GM10248 (cell line): ENCODE measurements at regions not wholly inside any gene's neighbourhood (a gene's known extent, or its start where the extent isn't known, plus 50 kb on each side); places are given as distances from the start of the nearest gene placed in this dataset.
"Not testable (repeated sequence)": the region's sequence is repeated elsewhere in the genome, so short reads cannot be mapped to it uniquely, and the experiment has no call there.

Experiments used
- CTCF ChIA-PET: fragments of 300-600 bp; sonication (Branson Sonifier 250); formaldehyde crosslinking; extraction: SDS; loops from one replicate; lab custom pipeline; 2021; ENCODE audit warnings: antibody characterized with exemption; lab: Yijun Ruan, JAX
- POLR2A ChIA-PET: fragments of 350-650 bp; sonication (Branson Sonifier 250); formaldehyde crosslinking; extraction: SDS; loops from one replicate; lab custom pipeline; 2020; ENCODE audit warnings: antibody characterized with exemption; lab: Yijun Ruan, JAX
- DNase-seq: peaks from one replicate; pipeline ENCODE4 v3.0.0; 2012; ENCODE audit errors: extremely low spot score
- TF ChIP-seq, protein P1 (sequence below): IDR thresholded peaks from 2 replicates; pipeline ENCODE4 v1.5.1; 2012; ENCODE audit warnings: mild to moderate bottlenecking, low read depth; ENCODE audit errors: extremely low read depth, missing control alignments, control extremely low read depth

DNA sequence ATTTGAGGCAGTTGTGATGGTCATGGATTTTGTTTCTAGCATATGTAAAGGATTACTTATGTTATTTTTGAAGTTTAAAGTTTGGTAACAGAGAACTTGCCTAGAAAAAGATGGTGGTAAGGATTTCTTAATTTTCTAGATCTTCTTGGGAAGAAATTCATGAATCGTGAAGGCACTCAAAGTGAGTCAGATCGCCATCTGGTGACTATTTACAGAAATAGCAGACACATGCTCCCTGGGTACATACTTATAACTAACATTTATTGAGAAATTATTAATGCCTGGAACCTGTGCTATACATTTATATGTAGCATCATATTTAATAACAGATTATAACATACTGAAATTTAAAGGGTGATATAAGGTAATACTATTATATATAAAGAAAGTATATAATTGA, 299.7 kb downstream of the IZUMO3 start:
- TF ChIP-seq, protein P1, sequence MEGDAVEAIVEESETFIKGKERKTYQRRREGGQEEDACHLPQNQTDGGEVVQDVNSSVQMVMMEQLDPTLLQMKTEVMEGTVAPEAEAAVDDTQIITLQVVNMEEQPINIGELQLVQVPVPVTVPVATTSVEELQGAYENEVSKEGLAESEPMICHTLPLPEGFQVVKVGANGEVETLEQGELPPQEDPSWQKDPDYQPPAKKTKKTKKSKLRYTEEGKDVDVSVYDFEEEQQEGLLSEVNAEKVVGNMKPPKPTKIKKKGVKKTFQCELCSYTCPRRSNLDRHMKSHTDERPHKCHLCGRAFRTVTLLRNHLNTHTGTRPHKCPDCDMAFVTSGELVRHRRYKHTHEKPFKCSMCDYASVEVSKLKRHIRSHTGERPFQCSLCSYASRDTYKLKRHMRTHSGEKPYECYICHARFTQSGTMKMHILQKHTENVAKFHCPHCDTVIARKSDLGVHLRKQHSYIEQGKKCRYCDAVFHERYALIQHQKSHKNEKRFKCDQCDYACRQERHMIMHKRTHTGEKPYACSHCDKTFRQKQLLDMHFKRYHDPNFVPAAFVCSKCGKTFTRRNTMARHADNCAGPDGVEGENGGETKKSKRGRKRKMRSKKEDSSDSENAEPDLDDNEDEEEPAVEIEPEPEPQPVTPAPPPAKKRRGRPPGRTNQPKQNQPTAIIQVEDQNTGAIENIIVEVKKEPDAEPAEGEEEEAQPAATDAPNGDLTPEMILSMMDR: peak; percentile 20
- POLR2A ChIA-PET: no interaction called here

DNA sequence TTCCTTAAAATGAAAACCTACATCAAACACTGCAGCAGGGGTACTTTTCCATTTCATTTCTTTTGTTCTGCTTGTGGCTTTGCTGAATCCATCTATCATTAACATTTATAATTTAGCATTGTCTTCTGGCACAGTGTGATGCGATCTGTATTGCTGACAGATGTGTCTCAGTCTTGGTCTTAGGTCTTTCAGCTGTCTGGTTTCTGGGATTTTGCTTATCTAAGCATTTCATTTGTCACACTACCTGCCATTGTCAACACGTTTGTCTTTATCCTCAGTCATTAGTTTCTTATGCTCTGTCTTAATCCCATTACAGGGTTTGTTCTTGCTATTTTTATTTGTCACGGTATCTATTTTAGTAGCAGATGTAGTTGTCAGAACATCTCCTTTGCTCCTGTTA, 303.1 kb downstream of the IZUMO3 start:
- POLR2A ChIA-PET: no interaction called here
- DNase-seq: no peak
- TF ChIP-seq, protein P1: no peak
- CTCF ChIA-PET: no interaction called here

More for the DNA sequence above, 299.7 kb downstream of the IZUMO3 start:
- CTCF ChIA-PET: no interaction called here
- no peak for DNase-seq

DNA sequence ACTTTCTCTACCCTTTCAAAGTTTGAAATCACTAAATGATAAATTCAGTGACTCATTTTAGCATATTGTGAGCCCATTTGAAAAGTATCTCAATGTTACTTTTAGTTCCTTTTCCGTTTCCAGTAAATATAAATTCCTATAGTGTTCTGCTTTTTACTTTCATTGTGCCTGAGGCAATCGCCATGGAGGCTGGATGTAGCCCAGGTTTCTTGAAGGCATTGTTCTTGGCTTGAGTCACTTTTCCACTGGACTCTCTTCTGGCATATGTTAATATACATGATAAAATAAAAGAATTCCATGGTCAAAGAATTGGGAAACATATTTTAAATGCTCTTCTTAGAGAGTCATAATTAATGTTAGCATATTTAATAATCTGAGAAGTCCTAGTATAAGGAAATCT, 327.0 kb downstream of the IZUMO3 start:
- ChIA-PET POLR2A (no interaction called here), CTCF (no interaction called here)
- no peak for DNase-seq
- TF ChIP-seq, protein P1: no peak

DNA sequence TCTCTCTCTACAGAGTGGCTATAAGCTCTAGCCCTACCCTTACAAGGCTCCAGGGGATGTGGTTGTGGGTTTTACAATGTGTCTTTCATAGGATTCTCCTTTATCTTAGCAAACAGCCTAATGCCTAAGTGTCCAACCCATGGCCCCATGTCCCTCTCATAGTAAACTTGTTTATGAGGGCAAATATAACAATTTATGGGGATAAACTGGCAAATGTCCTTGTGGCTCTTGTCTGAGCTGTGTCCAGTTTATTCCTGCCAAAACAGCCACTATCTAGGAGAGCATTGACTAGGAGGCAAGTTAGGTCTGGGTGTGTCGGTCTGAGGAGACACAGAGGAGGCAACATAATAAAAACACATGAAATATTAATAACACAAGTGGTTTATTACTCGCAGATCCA, 335.1 kb downstream of the IZUMO3 start:
- ChIA-PET POLR2A (no interaction called here), CTCF (no interaction called here)
- TF ChIP-seq, protein P1: no peak
- DNase-seq: no peak

DNA sequence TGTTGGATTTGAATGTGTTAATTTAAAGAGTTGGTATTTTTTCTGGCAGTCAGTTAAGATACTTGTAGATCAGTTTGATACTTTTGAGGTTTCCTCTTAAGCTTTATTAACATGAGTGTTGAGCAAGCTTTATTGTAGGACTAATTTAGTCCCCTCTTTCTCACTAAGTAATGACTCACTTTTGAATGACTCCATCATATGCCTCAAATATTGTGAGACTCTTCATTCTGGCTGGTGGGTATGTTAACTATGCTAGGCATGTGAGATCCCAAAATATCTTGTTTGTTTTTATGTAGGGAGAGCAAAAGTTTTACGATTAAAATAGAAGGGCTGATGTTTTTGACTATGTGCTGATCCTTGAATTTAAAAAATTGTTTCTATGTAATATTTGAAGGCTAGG, 355.7 kb downstream of the IZUMO3 start:
- TF ChIP-seq, protein P1: no peak
- DNase-seq: no peak
- POLR2A ChIA-PET: no interaction called here
- CTCF ChIA-PET: no interaction called here

DNA sequence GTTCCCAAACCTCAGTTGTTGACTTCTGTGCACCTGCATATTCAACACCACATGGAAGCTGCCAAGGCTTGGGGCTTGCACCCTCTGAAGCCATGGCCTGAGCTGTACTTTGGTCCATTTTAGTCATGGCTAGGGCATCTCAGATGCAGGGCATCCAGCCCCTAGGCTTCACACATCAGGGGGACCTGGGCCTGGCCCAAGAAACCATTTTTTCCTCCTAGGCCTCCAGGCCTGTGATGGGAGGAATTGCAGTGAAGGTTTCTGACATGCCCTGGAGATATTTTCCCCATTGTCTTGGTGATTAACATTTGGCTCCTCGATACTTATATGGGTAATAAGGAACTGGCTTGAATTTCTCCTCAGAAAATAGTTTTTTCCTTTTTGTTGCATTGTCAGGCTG, 354.5 kb upstream of the ELAVL2 start:
- POLR2A ChIA-PET, DNase-seq, CTCF ChIA-PET: not testable (repeated sequence)

DNA sequence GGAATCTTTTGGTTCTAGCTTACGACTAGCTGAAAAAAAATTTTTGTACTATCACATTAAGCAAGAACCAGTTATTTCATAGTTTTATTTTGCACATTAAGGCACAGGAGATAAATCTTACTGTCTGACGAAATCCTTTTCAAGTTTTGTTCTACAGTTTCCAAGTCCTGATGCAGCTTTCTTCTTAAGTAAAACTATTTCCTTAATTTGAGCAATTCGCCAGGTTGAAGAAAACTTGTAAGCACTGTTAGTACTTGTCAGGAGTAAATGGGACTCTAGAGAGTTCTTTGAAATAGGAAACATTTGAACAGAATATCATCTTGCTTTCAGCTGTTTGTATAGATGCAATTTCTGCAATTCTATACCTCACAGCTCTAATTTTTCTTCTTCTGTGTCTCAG, 318.8 kb upstream of the ELAVL2 start:
- CTCF ChIA-PET: interaction anchor here (0.9 kb wide), 1 partner anchor 20 kb away, joined by 3 read pairs; no protein-coding TSS in a partner anchor
- no peak for DNase-seq
- POLR2A ChIA-PET: no interaction called here

DNA sequence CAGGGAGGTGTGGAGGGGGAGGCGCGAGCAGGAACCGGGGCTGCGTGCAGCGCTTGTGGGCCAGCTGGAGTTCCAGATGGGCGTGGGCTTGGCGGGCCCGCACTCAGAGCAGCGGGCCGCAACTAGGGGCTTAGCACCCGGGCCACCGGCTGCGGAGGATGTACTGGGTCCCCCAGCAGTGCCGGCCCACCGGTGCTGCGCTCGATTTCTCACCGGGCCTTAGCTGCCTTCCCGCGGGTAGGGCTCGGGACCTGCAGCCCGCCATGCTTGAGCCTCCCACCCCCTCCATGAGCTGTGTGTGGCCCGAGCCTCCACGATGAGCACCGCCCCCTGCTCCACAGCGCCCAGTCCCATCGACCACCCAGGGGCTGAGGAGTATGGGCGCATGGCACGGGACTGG, 309.0 kb upstream of the ELAVL2 start:
- CTCF ChIA-PET, DNase-seq, POLR2A ChIA-PET: not testable (repeated sequence)

More for the DNA sequence above, 318.8 kb upstream of the ELAVL2 start:
- TF ChIP-seq, protein P1: no peak
